Stimulated activated CD4-positive, alpha-beta T cell treated with anti-CD3 and anti-CD28 coated beads, Interleukin-12 subunit alpha, Interleukin-12 subunit beta, amount 100 ng/mL, for 24 hours (primary cell): ENCODE measurements at regions not wholly inside any gene's neighbourhood (a gene's known extent, or its start where the extent isn't known, plus 50 kb on each side); places are given as distances from the start of the nearest gene placed in this dataset.
"Not testable (repeated sequence)": the region's sequence is repeated elsewhere in the genome, so short reads cannot be mapped to it uniquely, and the experiment has no call there.

Experiments used
- DNase-seq, 2 experiments: peaks; one replicate each; pipeline ENCODE4 v3.0.0-alpha.2; 2020; ENCODE audit warnings: low read depth in 2 of 2

DNA sequence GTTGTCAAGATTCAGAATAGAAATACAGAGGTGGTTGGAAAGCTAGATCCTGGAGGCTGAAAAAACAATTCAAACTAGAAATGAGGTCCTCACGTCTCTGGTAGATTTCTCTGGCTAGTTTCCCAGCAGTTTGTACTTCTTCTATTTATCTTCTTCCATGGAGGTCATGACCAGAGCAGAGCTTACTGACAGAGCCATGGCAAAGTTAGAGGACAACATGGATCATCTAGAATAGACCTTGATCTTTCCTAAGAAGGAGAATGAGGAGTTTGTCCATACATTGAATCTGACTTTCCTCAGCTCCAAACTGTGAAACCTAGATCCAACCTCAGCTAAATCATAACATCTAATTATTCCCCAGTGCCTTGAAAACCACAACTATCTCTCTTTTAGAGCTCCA lies 900.8 kb upstream of the GOT2 start:
- no peak for DNase-seq

DNA sequence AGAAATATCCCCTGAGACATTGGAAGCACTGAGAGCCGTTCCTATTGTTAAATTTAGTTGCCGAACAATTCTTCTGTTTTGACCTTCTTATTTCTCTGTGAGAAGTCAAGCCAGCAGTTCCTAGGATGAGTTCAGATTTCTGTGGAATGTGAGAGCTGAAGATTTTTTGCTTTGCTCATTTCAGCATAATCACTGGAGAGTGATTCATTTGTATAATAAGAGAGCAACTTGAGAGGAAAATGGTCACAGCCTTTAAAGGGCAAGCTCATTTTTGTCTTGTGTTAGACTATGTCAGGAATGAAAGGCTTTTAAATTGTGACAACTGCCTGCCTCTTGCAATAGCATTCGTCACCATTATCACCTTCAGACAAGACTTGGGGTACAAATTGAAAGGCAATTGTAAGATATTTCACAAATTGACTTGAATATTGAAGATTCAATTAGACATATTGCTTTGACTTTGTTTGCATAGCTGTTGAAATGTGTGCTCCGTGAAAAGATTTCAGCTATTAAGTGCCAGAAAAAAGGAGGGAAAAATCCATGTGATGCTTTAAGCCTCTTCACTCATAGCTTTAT lies 900.0 kb upstream of the GOT2 start:
- DNase-seq: no peak

DNA sequence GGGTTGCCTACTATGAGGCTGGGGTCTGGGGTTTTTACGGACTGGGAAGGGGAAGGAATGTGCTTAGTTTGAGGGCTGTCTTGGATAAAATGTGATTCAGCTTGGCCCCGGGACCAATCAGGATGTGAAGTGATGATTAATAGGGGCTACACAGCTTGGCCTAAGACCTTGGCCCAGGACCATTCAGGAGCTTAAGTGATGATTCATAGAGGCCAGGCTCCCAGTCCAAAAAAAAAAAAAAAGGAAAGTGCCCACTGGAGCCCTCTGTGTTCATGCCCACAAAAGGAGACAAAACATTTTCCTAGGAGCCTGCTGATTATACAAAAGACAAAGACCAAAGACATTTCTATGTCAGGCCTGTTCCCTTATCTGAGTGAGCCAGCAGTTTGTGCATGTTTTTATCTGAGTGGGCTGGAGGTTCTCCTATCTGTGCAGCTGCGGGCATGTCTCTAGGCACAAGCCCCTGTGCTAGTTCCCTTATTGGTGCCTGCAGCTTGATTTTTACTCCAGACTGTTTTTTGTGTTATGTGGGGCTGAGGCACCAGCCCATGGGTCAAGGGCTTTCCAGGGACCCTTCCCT lies 898.2 kb upstream of the GOT2 start:
- DNase-seq: no peak

DNA sequence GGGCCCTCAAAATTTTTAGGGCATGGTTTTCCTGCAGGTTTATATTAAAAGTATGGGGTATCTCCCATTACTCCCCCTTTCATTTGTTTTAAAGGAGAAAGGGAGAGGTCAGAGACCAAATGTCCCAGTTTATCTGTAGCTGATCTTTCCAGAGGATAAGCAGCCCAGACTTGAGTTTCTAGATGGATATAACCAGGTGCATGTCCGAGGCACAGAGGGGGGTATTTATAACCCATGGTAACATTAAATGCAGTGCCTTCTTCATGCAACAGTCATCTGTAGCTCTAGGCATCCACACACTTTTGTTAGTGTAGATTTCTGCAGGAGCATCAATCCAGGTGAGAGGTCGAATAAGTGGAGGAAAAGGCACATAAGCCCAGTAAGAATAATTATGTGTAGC lies 890.3 kb upstream of the GOT2 start:
- DNase-seq: not testable (repeated sequence)

DNA sequence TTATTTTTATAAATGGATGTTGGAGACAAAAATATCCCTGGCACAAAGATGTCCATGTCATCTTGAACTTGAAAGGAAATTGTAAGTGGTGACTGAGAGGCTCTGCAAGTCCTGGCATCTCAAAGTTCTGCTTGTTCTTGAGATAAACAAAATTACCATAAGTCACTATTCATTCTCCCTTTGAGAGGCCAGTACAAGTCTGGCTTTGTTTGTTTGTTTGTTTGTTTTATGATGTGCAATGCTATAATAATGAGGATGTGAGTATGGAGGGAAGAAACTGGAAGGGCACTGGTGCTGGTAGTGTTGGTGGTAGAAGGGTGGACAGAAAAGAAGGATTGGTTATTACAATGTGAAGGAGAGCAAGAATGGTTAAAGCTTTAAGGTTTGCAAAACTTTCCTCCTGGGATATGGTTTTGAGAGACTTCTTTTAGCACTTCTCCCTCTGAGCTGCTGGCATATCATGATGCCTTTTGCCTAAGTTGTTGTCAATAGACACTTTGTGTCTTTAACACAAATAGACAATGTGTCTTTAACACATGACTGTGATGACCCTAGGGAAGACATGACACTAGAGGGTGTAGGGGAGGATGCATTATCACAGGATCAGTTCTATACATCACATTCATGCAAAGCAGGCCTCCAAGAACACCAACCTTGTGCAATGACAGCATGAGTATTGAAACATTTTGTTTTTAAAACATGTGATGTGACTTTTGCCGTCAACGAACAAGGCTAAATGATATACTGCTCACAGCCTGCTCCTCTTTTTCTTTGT lies 880.5 kb upstream of the GOT2 start:
- no peak for DNase-seq

DNA sequence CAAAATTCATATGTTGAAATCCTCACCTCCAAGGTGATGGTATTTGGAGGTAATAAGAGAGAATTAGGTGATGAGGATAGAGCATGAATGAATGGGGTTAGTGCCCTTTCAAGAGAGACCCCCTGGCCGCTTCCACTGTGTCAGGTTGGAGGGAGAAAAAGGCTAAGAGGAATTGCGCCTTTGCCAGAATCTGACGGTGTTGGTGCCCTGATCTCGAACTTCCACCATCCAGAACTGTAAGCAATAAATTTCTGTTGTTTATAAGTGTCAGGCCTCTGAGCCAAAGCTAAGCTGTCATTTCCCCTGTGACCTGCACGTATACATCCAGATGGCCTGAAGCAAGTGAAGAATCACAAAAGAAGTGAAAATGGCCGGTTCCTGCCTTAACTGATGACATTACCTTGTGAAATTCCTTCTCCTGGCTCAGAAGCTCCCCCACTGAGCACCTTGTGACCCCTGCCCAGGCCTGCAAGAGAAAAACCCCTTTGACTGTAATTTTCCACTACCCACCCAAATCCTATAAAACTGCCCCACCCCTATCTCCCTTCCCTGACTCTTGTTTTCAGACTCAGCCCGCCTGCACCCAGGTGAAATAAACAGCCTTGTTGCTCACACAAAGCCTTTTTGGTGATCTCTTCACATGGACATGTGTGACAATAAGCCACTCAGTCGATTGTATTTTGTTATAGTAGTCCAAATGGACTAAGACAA lies 878.9 kb upstream of the GOT2 start:
- DNase-seq: not testable (repeated sequence)

DNA sequence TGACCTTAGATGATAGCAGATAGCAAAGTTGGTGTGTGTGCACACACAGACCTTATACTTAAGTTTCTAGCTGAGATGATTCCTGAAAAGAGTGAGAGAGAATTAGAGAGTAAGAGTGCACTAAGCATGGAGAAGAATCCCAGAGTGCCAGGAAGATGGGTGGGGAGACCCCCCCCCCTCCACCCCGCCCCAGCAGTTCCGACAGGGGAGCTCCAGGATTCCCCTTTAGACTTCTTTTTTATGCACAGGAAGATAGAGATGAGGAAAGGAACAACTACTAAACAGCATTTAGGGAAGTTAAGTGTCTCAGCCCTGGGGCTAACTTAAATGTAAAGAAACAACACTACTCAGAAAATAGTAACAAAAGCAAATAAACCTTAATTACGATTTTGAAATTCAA lies 878.0 kb upstream of the GOT2 start:
- DNase-seq: no peak

DNA sequence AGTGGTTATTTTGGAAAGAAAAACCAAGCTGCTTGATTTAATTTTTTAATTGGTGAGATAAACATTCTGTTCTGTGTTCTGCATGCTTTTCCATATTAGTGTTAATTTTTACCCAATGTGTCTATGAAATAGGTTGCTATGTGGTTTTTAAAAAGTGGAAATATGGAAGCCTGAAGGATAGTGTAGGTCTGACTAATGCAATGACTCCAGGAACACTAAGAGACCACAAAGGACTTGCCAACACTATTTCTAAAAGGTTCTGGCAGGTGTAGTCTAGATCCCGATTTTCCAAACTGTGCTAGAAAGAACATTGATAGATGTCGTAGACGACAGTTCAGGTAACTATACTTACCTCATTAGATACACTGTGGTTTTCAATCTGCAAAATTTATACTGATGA lies 877.4 kb upstream of the GOT2 start:
- no peak for DNase-seq

DNA sequence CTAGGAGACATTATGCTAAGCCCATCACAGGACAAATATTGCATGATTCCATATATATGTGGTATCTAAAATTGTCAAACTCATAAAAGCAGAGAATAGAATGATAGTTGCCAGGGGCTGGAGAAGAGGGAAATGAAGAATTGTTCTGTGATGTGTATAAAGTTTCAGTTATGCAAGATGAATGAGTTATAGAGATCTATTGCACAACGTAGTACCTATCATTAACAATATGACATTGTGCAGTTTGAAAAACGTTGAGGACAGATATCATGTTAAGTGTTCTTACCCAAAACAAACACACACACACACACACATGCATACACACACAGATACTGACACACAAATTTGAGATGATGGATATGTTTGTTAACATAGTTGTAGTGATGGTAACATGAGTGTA lies 871.6 kb upstream of the GOT2 start:
- no peak for DNase-seq

DNA sequence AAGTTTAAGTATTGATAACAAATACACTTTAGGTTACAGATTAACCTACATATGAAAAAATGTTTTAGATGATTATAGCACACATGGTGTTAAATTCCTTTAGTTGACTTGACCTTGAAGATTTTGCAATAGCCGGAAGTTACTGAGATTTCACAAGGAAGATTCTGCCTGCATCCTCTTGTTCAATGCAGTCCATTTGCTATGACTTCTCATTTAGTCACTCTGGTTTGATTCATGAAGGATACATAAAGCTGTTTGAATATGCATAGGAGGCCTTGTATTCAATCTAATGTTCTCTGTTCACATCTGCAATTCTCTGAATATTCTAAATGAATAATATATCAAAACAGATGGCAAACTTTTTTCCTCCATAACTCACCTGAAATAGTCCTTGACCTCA lies 870.2 kb upstream of the GOT2 start:
- no peak for DNase-seq

DNA sequence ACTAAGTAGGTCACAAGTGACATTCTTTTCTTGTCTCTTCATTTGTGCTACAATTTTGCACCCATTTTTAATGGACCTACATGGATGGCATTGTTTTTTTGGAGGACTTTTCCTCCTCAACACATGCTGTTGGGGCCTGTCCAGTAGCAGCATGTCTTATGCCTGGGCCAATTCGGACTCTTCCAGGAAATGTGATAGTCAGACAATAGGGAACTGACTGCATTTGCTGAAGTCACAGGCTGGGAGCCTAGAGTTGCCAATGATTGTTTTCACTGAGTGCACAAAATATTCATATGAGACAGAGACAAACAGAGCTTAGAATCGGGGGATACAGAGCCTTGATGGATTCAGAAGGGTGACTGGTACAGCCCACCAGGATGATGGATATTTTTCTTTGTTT lies 867.3 kb upstream of the GOT2 start:
- DNase-seq: no peak

DNA sequence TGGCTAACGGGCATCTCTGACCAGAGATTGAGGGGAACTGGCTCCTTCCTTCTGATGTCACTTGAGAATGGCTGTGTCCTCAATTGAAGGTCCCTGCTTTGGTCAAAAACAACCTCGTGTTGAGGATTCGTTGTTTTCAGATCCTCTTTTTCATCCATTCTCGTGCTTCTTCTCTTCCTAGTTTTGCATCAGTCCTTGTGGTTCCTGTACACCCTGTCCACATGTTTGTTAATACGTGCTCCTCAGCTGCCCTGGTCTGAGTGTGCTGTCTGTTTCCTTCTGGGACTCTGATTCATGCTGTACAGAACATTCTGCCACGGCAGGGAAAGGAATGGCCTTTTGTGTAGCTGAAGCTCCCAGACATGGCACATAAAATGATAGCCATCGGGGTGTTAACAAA lies 863.2 kb upstream of the GOT2 start:
- no peak for DNase-seq

DNA sequence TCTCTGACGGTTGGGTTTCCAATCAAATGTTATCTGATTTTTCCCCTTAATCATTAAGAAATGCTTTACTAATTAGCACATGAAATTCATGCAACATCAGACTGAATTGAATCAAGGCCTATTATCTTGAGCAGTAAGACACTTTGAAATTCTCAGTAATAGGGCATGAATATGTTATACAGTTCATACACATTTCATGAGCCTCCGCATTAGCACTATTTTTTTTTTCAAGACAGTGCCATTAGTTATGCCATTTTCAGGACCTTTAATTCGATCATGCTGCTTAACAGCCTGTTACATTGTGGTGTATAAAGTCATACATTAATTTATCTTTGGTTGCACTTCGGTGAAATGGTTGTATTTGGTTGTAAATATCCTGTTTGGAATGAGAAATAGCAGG lies 862.6 kb upstream of the GOT2 start:
- no peak for DNase-seq

DNA sequence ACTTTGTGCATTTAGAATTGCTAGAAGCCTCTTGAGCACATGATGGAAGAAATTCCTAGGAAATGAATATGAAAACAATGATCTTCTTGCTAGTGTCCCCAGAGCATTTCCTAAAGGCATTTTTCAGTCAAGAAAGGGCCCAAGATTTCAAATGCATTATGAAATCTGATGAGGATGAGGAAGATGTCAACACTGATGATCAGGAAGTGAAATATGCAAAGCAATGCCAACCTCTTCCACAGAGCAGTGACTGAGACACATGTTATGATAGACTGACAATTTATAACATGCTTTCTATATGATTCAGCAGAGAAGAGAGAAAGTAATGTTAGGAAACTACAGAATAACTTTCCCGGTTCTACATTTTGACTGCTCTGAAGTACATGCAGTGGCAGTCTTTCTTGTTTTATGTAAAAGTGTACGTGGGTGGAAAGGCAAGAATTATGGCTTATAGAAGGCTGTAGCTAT lies 859.1 kb upstream of the GOT2 start:
- DNase-seq: no peak

DNA sequence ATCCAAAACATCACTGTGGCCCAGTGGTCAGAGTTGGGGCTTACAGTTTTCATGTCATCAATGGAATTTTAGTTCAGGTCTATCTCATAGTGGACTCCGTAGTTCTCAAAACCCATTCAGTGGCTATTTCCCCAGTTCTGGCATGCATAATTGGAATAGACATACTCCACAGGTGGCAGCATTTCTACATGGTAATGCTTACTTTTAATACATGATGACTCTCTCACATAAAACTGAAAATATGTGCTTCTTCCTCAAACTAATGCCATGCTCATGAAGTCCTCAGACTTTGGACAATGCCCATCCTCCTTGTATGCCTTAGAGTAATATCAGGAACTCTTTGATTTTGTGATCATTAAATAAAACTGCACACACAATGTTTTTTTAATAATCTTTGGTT lies 857.4 kb upstream of the GOT2 start:
- no peak for DNase-seq

DNA sequence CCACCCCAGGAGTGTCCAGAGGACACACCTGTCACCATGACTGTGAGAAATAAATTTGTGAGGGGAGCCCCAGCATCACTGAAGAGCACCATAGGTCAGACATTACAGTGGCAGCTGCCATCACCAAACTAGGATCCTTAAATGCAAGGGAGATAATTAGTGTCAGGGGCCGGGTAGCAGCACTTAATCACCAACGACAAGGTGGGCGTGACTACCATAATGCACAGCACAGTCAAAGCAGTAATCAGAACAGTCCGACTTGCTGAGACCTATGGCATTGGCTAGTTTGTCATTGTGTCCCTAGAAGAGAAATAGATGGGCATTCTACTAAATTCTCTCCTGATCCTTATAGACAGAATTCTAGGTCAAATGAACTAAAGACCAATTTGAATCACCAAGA lies 856.7 kb upstream of the GOT2 start:
- no peak for DNase-seq

DNA sequence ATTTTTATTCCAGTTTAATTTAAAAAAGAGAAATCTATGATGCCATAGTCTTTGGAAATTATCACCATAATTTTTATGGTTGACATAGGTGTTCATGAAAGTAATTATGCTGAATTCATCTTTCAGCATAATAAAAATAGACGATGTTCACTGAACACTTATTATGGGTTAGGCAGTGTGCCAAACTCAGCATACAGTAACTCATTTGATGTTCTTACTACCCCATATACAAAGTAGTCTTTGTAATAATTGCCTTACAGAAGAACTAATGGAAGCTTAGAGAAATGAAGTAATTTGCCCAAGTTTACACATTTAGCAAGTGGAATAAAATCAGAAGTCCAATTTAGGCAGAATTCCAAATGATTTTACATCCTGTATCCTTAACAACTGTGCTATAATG lies 852.2 kb upstream of the GOT2 start:
- DNase-seq: no peak

DNA sequence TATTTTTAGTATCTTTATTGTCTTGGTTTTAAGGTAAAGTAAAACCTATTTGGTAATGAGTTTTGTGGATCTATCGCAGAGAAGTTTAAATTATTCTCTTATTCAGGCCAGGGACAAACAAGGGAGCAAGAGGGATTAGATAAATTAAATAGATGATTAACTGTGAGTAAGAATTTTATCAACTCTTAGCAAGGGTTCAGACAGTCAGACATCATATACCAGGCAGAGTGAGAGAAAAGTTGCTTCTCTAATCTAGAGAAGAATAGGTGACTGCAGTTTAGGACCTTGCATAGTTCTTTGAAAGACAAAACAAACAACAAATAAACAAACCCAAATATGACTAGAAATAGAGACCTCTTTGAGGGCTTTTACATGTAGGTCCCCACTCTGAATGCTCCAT lies 840.2 kb upstream of the GOT2 start:
- no peak for DNase-seq

DNA sequence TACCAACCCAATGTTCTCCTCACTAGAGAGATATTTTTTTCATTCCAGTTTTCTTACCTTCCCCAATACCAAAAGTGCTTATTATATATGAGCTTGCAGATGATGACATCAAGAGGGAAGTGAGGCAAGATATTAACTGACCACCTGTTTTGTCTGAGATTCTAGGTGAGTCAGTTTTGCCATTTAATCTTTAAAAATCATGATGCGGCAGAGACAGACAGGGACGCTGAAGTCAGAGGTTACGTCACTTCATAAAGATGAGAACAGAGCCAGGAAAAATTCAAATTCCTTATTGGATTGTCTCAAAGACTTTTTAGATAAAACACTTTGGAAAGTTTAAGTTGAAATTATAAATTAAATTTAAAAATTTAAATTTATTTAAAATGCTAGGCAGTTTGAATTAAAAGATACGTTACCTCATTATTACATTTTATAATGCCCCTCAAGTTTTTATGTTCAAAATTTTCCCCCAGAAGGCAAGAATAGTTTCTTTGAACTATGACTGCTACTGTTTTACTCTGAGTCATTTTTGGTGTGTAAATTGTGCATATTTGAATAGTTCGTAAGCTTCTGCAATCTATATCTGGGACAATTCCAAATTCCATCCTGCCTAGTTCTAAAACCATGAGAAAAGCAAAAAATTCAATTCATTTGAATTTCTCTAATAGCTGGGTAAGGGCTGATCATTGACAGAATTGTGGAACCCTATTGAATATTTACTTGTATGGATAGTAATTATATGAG lies 839.6 kb upstream of the GOT2 start:
- DNase-seq: no peak

DNA sequence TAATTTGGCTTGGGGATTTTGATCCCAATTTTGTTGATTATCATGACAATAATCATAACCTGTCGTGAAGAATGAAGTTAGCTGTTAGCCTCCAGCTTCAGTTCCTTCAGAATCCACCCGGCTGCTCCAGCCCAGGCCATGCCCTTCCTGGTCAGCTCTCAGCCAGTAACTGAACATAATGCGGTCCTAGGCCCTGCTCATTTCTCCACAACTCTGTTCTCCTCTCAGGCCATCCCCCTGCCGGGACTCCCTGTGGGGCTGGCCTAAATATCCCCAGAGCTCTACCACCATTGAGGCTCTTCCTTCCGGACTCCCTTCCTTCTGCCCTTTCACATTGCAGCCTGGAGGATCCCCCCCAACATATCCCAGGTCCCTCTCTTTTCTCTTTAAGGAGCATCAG lies 833.4 kb upstream of the GOT2 start:
- no peak for DNase-seq

DNA sequence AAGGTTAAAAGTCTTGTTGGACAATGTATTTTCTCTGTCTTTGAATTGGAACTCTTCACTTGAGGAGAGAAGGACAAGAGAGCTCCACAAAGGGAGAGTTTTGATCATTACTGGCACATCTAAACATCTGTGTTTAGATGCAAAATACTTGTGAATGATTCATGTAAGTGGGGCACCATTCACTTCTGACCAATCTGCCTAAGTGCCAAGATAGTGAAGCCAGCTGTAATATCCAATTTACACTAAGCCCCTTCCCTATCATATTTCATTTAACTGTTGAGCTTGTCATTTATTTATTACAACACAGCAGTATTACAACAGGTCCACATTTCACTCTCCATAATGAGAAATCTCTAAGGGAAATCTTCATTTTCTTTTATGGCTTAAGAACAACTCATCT lies 832.3 kb upstream of the GOT2 start:
- DNase-seq: no peak

DNA sequence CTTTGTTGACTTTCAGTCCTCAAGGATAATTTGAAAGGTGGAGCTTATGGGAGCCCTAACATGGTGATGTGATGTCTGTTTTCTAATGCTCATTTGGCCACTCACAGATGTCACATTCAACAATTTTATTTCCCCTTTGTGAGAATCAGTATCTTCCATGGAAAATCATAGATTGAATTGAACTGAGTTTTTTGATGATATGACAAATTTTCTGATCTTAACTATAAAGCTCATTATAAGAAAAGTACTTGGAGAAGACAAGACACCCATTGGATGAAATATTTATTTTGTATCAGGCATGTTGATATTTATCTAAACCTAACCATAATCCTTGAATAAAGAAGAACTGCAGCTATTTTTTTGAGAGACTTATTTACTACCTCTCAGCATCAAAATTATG lies 824.6 kb upstream of the GOT2 start:
- DNase-seq: no peak
